ENCODE measurements at regions not wholly inside any gene's neighbourhood (a gene's known extent, or its start where the extent isn't known, plus 50 kb on each side); places are given as distances from the start of the nearest gene placed in this dataset.

DNA sequence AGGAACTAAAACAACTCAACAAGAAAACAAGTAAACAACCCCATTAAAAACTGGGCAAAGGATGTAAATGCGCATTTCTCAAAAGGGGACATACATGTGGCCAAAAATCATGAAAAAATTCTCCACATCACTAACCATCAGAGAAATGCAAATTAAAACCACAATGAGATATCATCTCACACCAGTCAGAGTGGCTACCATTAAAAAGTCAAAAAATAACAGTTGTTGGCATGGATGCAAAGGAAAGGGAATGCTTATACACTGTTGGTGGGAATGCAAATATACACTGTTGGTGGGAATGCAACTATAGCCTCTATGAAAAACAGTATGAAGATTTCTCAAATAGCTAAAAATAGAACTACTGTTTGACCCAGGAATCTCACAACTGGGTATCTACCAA is 60.0 kb upstream of the LANCL2 start:
- no peak for TF ChIP-seq RAD21 (IDR thresholded peaks at IDR 0.05; ENCODE audit: low read length)
- TF ChIP-seq RFX5 (IDR thresholded peaks at IDR 0.05; ENCODE audit: low read length): no peak
- TF ChIP-seq, protein P1, sequence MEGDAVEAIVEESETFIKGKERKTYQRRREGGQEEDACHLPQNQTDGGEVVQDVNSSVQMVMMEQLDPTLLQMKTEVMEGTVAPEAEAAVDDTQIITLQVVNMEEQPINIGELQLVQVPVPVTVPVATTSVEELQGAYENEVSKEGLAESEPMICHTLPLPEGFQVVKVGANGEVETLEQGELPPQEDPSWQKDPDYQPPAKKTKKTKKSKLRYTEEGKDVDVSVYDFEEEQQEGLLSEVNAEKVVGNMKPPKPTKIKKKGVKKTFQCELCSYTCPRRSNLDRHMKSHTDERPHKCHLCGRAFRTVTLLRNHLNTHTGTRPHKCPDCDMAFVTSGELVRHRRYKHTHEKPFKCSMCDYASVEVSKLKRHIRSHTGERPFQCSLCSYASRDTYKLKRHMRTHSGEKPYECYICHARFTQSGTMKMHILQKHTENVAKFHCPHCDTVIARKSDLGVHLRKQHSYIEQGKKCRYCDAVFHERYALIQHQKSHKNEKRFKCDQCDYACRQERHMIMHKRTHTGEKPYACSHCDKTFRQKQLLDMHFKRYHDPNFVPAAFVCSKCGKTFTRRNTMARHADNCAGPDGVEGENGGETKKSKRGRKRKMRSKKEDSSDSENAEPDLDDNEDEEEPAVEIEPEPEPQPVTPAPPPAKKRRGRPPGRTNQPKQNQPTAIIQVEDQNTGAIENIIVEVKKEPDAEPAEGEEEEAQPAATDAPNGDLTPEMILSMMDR (IDR thresholded peaks at IDR 0.05): no peak
- TF ChIP-seq FOSL2 (IDR thresholded peaks at IDR 0.05; ENCODE audit: borderline replicate concordance, low read depth): no peak
- no peak for TF ChIP-seq JUND (IDR thresholded peaks at IDR 0.05)
- no peak for TF ChIP-seq MEF2A (IDR thresholded peaks at IDR 0.05; ENCODE audit: borderline replicate concordance, low read depth)
- TF ChIP-seq EZH2phosphoT487 (IDR thresholded peaks at IDR 0.05; ENCODE audit: borderline replicate concordance, low read depth): no peak
- TF ChIP-seq, protein P2, sequence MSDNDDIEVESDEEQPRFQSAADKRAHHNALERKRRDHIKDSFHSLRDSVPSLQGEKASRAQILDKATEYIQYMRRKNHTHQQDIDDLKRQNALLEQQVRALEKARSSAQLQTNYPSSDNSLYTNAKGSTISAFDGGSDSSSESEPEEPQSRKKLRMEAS (IDR thresholded peaks at IDR 0.05; ENCODE audit: low read depth): no peak
- TF ChIP-seq, protein P3, sequence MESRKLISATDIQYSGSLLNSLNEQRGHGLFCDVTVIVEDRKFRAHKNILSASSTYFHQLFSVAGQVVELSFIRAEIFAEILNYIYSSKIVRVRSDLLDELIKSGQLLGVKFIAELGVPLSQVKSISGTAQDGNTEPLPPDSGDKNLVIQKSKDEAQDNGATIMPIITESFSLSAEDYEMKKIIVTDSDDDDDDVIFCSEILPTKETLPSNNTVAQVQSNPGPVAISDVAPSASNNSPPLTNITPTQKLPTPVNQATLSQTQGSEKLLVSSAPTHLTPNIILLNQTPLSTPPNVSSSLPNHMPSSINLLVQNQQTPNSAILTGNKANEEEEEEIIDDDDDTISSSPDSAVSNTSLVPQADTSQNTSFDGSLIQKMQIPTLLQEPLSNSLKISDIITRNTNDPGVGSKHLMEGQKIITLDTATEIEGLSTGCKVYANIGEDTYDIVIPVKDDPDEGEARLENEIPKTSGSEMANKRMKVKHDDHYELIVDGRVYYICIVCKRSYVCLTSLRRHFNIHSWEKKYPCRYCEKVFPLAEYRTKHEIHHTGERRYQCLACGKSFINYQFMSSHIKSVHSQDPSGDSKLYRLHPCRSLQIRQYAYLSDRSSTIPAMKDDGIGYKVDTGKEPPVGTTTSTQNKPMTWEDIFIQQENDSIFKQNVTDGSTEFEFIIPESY (IDR thresholded peaks at IDR 0.05; ENCODE audit: borderline replicate concordance, low read depth): no peak
- TF ChIP-seq TCF12 (IDR thresholded peaks at IDR 0.05): no peak
- TF ChIP-seq, protein P4, sequence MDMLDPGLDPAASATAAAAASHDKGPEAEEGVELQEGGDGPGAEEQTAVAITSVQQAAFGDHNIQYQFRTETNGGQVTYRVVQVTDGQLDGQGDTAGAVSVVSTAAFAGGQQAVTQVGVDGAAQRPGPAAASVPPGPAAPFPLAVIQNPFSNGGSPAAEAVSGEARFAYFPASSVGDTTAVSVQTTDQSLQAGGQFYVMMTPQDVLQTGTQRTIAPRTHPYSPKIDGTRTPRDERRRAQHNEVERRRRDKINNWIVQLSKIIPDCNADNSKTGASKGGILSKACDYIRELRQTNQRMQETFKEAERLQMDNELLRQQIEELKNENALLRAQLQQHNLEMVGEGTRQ (IDR thresholded peaks at IDR 0.05; ENCODE audit: borderline replicate concordance, low read depth, low read length): no peak
- TF ChIP-seq GABPA (IDR thresholded peaks at IDR 0.05; ENCODE audit: low read depth): no peak
- no peak for TF ChIP-seq RCOR1 (IDR thresholded peaks at IDR 0.05; ENCODE audit: low read length)
